ENCODE measurements at regions not wholly inside any gene's neighbourhood (a gene's known extent, or its start where the extent isn't known, plus 50 kb on each side); places are given as distances from the start of the nearest gene placed in this dataset.

DNA sequence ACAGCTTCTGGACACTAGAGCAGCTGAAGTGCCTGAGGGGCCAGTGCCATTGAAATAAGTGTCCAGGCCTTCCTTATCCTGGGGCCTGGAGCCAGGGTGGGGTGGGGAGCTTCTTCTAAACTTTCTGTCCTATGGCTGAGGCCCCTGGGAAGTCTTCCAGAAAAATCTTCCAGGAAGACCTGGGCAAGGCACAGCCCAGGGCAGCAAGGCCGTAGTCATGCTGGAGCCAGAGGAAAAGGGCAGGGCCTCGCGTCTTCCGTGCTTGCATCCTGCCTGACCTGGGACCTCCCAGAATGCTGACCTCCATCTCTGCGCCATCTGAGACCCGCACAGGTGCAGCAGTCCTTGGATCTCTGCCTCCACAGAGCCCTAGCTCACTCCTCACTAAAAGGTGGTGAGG lies 96.7 kb upstream of the SLC44A3 start:
- no peak for TF ChIP-seq HDGF (IDR thresholded peaks at IDR 0.05; ENCODE audit: borderline replicate concordance)
- no peak for TF ChIP-seq BHLHE40 (IDR thresholded peaks at IDR 0.05; ENCODE audit: borderline replicate concordance)
- no peak for TF ChIP-seq FOXM1 (IDR thresholded peaks at IDR 0.05; ENCODE audit: borderline replicate concordance)
